Thoracic aorta (tissue), 2 donors: ENCODE measurements at regions not wholly inside any gene's neighbourhood (a gene's known extent, or its start where the extent isn't known, plus 50 kb on each side); places are given as distances from the start of the nearest gene placed in this dataset.
A peak's percentile ranks its signal among the peaks of the same experiment; 100 is the strongest.

Experiments
- ATAC-seq: fragments of 150-250 bp; one replicate; pipeline ENCODE4 v1.8.0; 2017; ENCODE audit warnings: low read depth; ENCODE audit not compliant: insufficient number of reproducible peaks, low FRiP score
- DNase-seq: peaks from one replicate; pipeline ENCODE4 v3.0.0-alpha.2; 2020; ENCODE audit warnings: low spot score
- H3K27ac ChIP-seq, 2 donors: fragments of 200-600 bp; sonication (generic); 1 replicate in 1 of 2; 2 replicates in 1 of 2; pipeline ENCODE4 v1.5.1; 2016; ENCODE audit warnings: mild to moderate bottlenecking in 2 of 2, moderate library complexity in 2 of 2
- H3K27me3 ChIP-seq: fragments of 200-600 bp; sonication (generic); replicated peaks from 2 replicates; pipeline ENCODE4 v1.6.0; 2016; ENCODE audit warnings: mild to moderate bottlenecking; ENCODE audit not compliant: insufficient read depth
- H3K36me3 ChIP-seq: fragments of 200-600 bp; sonication (generic); one replicate; pipeline ENCODE4 v1.5.1; 2016
- H3K4me1 ChIP-seq, 2 donors: fragments of 200-600 bp; sonication (generic); 1 replicate in 1 of 2; 2 replicates in 1 of 2; pipeline versions ENCODE4 v1.5.1 to v1.6.0; 2016; ENCODE audit warnings: low read depth in 2 of 2, mild to moderate bottlenecking in 1 of 2; ENCODE audit not compliant: control insufficient read depth in 1 of 2
- H3K4me3 ChIP-seq: fragments of 200-600 bp; sonication (generic); 2 replicates; pipeline ENCODE4 v1.5.1; 2016; ENCODE audit warnings: mild to moderate bottlenecking
- H3K9me3 ChIP-seq: fragments of 200-600 bp; sonication (generic); 2 replicates; pipeline ENCODE4 v1.5.1; 2016
- TF ChIP-seq, protein P1 (sequence below): fragments of 200-600 bp; sonication (generic); IDR thresholded peaks from one replicate; pipeline ENCODE4 v1.5.1; 2019; ENCODE audit warnings: antibody characterized with exemption

DNA sequence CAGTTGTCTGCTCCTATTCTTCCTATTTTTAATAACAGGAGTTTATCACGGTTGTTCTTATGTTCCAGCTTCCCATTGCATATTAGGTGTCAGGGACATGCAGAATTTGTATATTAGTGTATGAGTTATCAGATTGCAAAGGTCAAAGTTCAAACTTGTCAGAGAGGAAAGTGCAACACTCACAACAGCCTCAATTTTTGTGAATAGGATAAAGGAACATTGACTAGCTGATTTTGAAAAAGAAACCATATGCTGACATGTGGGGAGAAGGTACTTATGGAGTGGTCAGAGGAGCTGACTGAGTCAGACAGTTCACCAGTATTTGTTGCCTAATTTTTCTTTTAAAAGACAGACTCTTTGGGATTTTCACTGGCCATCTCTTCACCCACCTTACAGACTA lies 222.1 kb downstream of the C12orf50 start:
- Histone ChIP-seq H3K9me3 (no peaks in the 10 kb centered on the region), H3K27ac (no peak overlapping the region), H3K4me1 (peaks cover 9 to 24% of the 10 kb centered on the region in 2 donors), H3K27me3 (no peaks in the 10 kb centered on the region), H3K36me3 (no peaks in the 10 kb centered on the region), H3K4me3 (no peak overlapping the region)
- TF ChIP-seq, protein P1, sequence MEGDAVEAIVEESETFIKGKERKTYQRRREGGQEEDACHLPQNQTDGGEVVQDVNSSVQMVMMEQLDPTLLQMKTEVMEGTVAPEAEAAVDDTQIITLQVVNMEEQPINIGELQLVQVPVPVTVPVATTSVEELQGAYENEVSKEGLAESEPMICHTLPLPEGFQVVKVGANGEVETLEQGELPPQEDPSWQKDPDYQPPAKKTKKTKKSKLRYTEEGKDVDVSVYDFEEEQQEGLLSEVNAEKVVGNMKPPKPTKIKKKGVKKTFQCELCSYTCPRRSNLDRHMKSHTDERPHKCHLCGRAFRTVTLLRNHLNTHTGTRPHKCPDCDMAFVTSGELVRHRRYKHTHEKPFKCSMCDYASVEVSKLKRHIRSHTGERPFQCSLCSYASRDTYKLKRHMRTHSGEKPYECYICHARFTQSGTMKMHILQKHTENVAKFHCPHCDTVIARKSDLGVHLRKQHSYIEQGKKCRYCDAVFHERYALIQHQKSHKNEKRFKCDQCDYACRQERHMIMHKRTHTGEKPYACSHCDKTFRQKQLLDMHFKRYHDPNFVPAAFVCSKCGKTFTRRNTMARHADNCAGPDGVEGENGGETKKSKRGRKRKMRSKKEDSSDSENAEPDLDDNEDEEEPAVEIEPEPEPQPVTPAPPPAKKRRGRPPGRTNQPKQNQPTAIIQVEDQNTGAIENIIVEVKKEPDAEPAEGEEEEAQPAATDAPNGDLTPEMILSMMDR = no peak
- no peak for ATAC-seq
- DNase-seq = no peak

DNA sequence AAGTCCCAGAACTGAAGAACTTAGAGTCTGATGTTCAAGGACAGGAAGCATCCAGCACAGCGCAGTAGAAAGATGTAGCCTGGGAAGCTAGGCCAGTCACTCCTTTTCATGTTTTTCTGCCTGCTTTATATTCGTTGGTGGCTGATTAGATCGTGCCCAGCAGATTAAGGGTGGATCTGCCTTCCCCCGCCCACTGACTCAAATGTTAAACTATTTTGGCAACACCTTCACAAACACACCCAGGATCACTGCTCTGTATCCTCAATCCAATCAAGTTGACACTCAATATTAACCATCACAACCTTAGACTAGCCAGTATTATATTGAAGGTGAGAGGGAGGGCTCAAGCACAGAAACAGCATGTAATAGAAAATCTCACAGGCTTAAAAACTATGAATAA lies 222.9 kb downstream of the C12orf50 start:
- no peak overlapping the region for H3K27ac ChIP-seq
- TF ChIP-seq, protein P1 = no peak
- ATAC-seq (no peak), DNase-seq (no peak)
- H3K27me3 ChIP-seq = no peaks in the 10 kb centered on the region
- H3K36me3 ChIP-seq = no peaks in the 10 kb centered on the region
- peaks cover 9 to 27% of the 10 kb centered on the region in 2 donors for H3K4me1 ChIP-seq
- H3K4me3 ChIP-seq = no peak overlapping the region
- no peaks in the 10 kb centered on the region for H3K9me3 ChIP-seq

DNA sequence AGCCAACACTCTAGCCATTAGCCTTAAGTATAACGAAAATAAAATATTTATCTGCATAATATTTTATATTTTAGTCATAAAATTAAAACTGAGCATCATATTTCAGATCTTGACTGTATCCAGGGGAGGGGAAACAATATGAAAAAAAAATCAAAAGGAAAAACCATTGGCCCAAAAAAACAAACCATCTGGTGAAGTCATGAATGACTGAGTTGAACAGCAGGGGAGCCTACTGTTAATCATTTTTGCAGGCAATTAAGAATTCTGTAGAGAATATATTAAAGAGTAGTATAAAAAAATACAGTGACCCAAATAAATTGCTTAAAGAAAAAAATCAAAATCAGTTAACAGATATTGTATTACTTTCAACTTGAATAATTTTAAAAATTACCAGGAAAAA lies 224.8 kb downstream of the C12orf50 start:
- H3K27me3 ChIP-seq = no peaks in the 10 kb centered on the region
- H3K4me3 ChIP-seq = no peak overlapping the region
- ATAC-seq (no peak), DNase-seq (no peak)
- H3K36me3 ChIP-seq = no peaks in the 10 kb centered on the region
- no peaks in the 10 kb centered on the region for H3K9me3 ChIP-seq
- H3K27ac ChIP-seq = no peak overlapping the region
- TF ChIP-seq, protein P1 = no peak
- peaks cover 9 to 40% of the 10 kb centered on the region in 2 donors for H3K4me1 ChIP-seq

DNA sequence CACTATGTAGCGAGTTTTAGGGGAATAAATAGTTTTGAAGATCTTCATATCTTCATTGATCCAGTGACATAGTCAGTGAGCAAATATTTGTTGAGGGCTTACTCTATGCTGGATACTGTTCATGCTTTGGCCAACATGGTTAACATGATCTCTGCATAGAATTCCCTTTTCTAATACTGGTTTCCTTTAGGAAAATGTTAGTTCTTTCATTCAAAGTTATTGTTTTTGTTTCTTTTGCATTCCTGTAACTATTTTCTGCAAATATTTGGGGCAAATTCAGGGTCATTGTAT lies 226.5 kb downstream of the C12orf50 start:
- Histone ChIP-seq H3K36me3 (no peaks in the 10 kb centered on the region), H3K27ac (no peak overlapping the region), H3K9me3 (no peaks in the 10 kb centered on the region), H3K4me3 (no peak overlapping the region), H3K27me3 (no peaks in the 10 kb centered on the region), H3K4me1 (peaks cover 9 to 40% of the 10 kb centered on the region in 2 donors)
- TF ChIP-seq, protein P1 = no peak
- DNase-seq (no peak), ATAC-seq (no peak)

DNA sequence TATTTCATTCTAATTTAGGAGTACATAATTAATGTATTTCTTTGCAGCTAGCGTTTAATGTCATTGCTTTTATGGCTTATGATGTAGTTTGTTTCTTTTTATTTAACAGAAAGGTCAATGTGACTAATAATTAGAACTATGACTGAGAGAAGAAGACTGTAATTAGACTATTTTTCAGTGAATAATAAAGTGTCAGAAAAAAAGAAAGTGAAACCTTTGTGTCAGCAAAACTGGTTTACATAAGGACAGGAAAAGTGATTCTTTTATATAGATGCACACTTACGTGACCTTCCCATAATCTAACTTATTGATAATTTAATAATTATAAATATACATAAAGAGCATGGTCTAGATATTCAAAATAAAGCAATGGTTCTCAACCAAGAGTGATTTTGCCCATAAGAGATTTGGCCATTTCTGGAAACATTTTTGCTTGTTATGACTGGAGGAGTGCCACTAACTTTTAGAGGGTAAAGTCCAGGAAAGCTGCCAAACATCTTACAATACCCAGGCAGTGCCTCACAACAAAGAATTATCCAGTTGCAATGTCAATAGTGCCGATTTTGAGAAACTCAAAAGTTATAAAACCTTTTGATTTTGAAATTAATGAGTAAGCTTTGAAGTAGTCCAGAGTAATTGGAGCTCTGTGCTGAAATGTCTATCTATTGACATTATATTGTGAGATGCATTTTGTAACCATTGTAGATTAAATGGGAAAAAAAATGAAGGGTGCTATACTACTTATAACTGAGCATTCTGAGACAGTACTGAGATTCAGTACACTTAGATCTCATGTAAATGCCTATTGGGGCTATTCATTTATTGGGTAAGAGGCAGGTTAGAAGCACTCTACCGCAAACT lies 227.1 kb downstream of the C12orf50 start:
- no peaks in the 10 kb centered on the region for H3K9me3 ChIP-seq
- no peak overlapping the region for H3K27ac ChIP-seq
- H3K27me3 ChIP-seq = no peaks in the 10 kb centered on the region
- peaks cover 9 to 40% of the 10 kb centered on the region in 2 donors for H3K4me1 ChIP-seq
- no peaks in the 10 kb centered on the region for H3K36me3 ChIP-seq
- H3K4me3 ChIP-seq = peak overlapping the region; percentile 15
- no peak for DNase-seq
- ATAC-seq = no peak
- TF ChIP-seq, protein P1 = no peak
